Stimulated activated naive CD4-positive, alpha-beta T cell treated with Interleukin-2 at 50 U/mL for 16 hours (primary cell): ENCODE measurements at regions not wholly inside any gene's neighbourhood (a gene's known extent, or its start where the extent isn't known, plus 50 kb on each side); places are given as distances from the start of the nearest gene placed in this dataset.

Source experiments
- DNase-seq: peaks from one replicate; lab custom pipeline; 2025; lab: John Stamatoyannopoulos, UW

DNA sequence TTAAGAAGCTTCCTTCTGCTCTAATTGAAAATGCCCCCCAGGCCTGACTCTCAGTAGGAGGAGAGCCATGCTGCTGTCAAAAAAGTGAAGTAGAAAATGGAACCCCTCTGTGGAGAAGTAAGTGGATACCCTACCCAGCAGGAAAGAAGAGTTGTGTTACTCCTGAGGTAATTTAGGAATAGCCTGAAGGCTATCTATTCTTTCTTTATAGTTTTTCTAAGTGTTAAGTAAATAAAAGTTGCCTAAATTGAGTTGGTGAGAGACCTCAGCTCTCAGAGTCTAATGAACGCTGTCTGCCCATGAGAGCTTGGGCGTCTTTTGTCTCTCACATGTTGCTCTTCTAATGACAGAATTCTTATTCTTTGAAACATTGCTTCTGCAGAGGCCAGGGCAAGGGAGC lies 116.2 kb downstream of the NSUN3 start:
- DNase-seq, result no peak

DNA sequence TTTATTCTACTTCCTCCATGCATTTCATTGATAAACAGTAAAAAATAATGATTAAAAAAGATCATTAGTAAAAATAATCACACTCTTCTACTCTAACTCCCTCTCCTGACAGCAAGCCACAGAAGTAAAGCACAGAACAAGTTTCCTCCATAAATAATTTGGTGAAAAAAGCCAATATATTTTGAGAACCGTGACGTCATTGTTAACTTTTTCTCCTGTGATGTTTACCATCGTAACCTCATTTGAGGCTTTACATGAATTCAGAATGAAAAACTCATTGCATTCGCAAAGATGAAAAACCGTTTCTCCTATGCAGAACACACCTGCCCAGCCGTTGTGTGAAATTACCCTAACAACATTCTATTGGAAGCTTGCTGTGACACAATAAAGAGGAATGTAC lies 120.7 kb downstream of the NSUN3 start:
- no peak for DNase-seq

DNA sequence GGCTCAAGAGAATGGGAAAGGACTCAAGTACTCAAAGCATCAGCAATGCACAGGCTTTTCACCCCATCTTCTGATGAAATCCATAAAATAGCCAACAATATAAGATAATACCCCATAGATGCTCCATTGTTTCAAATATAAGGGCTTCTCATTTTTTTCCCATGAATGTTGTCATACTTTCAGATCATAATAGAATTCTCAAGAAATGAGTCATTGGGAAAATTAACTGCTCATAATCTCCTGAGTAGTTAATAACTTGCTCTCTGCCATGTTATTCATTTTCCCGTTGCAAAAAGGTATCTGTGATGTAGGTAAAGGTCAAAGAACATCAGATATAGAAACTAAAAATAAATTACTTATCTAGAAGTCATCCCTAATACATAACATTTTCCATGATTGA lies 121.9 kb downstream of the NSUN3 start:
- DNase-seq, result no peak

DNA sequence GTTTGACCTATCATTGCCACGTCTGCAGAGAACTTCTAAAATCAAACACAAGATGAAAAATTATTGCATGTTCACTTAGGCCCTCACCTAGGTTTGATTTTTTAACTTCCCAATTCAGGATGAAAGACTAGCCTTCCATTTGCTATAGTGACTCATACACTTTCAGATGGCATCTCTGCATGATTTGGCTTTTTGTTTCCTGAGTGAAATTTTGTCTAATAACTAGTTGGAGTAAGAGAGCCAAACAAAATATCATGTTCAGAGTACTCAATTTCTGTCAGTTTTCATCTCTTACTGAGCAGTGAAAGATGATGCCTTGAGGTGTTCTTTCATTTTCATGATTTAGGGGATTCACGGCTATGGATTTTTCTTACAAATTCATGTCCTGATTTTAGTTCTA lies 122.9 kb downstream of the NSUN3 start:
- no peak for DNase-seq

DNA sequence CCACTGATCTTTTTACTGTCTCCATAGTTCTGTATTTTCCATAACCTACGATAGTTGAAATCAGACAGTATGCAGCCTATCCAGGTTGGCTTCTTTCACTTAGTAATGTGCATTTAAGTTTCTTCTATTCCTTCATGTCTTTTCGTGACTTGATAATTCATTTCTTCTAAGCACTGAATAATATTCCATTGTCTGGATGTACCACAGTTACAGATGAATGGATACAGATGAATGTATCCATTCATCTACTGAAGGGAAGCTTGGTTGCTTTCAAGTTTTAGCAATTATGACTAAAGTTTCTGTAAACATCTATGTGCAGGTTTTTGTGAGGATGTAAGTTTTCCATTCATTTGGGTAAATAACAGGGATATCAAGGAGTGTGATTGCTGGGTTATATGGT lies 124.8 kb downstream of the NSUN3 start:
- no peak for DNase-seq

DNA sequence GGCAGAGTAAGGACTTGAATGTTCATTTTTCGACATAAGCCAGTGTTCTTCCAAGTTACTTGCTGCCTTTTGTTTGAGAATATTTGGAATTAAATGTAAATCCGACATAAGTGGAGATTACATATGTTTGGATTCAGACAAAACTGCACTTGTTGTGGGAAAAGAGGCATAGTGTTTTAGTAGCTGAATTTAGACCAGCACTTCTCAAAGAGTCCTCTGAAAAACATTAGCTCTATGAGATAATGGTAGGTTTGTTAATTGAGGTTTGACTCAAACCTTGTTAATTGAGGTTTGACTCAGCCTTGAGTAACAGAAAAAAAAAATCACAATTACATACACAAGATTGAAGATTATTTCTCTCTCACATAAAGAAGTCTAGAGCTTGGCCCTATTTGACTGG lies 132.5 kb downstream of the NSUN3 start:
- no peak for DNase-seq

DNA sequence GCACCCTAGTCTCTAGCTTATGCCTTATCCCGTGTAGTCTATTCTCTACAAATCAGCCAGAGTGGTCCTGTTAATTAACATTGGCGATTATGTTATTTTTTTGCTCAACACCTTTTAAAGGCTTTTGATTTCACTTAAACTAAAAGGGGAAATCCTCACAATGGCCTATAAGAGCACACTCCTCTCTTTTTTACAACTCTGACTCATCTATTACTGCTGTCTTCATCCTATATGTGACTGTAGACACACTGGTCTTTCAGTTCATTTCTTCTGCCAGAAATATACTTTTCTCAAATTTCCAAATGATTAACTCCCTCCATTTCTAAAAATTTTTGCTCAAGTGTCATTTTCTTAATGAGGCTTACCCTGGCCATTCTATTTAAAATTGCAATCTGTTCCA lies 143.4 kb downstream of the NSUN3 start:
- no peak for DNase-seq

DNA sequence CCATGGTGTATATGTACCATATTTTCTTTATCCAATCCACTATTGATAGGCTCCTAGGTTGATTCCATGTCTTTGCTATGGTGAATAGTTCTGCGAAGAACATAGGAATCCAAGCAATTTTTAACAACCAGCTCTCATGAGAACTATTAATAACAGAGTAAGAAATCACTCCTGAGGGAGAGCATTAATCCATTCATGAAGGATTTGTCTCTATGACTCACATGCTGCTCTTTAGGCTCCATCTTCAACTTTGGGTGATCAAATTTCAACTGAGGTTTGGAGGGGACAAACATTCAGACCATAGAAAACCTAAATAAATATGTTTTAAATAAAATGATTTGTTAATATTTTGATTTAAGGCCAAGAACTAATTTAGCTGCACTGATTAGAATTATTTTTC lies 147.4 kb downstream of the NSUN3 start:
- no peak for DNase-seq

DNA sequence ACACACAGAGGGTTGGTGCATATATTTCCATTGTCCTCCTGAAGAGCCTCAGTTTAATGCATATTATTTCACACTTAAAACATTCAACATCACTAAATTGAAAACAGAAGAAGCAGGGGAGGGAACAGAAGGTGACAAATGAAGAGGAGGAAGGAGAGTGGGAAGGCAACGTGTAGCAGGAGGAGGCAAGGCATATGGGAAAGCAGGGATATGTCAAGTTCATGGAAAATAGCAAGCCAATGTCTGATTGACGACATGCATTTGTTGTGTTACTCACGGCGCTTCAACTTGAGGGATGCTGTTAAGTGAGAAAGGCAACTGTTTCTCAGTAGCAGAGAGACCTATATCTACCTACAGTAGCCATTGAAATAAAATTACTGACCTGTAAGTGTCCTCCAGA lies 154.5 kb downstream of the NSUN3 start:
- DNase-seq, result no peak

DNA sequence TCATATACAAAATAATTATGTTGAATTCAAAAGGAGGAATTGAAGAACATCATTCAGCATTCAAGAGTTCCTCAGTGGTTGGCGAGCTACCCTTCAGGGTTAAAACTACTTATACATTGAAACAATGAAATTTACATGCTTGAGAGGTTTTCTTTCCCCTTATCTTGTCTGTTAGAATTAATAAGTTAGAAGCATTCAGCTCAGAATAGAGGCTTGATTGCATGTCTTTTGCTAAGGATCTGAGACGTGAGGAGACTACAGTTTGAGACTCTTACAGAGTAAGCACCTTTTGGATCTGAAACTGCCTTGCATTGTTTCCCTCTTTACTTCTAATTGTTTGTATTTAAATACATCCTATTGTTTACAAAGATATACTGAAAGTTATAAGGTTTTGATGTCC lies 157.6 kb downstream of the NSUN3 start:
- no peak for DNase-seq

DNA sequence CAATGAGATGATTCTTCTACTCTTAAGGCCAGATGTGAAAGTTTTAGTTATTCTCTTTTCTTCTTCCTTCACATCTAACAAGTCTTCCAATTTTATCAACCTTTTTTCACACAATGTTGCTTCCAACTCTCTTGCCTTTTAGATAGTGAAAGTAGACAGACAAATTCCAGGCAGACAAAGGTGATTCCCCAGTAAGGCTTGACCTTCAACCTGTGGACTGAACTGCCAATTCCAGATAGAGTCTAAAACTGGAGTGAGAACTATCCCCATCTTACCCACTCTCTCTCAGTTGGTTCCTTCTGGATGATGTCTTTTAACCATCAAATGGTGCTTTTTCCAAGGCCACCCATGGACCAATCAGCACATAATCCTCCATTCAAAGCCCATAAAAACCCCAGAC lies 159.0 kb downstream of the NSUN3 start:
- DNase-seq, result no peak

DNA sequence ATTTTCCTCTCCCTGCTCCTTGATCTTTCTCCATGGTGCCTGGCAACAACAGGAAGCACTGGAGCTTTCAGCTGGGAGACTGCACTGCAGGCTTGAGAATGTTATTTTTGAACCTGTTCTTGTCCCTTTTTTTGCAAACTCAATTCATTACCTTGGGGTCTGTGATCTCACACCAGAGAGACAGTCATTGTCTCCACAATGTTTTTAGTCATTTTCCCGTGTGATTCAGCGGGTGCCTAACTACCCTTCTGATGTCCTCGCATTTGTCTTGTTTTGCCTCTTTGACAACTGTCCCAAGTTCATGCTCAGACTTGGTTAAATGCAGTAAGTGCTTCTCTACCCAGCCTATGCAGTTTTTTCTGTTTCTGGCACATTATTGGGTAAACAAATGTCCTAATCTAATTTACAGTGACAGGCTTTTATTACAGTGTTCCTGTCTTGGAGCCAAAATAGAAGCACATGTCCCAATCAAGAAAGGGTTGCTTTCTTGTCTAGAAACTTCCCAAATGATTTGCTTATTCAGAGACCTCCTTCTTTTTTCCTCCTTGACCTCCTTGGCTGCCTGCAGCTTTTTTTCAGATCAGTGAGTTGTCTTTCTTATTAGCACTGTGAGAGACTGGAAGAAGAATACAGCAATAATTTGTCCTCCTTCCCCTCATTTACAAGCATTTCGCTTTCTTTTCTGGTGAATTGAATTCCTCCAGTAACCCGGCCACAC lies 162.4 kb downstream of the NSUN3 start:
- no peak for DNase-seq

DNA sequence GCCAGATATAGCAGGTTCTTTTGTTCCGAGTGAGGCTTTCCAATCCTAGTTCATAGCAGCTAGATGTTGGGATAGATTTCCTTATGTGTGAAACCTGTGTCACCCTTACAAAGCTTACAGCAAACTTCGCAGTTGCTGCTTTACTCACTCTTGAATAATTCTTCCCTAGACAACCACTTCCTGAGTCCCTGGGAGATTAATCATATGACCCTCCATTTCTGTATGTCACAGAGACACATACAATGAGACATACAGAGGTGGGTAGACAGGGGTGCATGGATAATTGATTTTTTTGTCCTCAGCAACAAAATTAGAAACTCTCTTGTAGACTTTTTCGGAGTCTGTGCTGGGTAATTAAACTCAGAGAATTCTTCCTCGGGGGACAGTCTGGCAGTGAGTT lies 163.2 kb downstream of the NSUN3 start:
- no peak for DNase-seq

DNA sequence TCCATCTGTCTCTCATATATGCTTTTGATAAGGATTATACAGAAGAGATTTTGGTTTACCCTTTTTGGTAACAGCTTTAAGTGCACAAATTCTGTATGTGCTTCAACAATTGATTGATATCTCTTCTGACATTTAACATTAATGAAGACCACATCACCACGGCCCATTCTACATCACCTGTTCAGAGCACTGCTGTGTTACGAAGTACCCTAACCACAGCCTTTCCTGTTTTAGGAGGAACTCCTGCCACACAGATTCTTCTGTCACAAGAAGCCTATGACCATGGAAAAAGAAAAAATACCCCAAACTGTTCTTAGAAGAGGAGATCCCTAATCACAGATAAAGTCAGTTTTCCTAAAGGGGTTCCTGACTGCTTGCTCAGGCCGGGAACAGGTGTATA lies 170.1 kb downstream of the NSUN3 start:
- no peak for DNase-seq

DNA sequence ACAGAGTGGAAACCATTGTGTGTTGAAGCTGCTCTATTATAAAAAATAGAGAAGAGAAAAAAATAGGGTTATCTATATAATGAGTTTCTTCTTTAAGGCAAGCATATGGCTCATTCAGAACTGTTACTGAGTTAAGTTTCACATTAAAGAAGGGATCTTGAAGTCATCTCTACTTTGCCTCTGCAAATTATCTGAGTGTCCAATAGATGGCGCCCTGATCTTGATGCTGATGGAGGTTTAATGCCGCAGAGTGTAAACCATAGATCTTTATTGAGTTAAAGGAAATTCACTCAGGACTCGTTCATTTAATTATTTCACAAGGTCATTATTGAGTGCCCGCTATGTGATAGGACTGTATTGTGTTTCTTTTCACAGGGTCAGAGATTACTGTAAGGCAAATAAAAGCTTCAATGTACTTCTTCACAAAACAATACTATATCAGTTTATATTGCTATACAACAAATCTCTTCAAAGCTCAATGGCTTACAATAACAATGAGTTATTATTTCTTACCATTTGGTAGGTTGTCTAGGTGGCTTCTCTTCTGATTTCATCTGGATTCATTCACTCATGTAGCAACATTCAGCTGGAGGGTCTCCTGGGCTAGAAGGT lies 171.4 kb downstream of the NSUN3 start:
- no peak for DNase-seq

DNA sequence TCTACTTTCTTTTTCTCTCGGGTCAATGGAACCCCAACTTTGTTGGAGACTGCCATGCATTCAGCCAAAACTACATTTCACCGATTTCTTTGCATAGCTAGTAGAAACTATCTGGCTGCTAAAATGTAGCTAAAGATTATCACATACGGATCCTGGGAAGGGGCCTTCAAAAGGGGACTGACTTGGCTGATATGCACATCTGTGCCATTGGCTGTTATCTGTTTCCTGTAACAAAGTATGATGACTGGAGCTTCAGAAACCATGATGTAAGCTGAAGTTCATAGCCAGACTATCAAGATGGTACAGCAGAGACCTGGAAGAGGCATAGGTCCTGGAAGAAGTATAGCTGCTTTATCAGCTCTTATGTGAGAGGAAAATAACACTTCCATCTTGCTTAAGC lies 179.1 kb downstream of the NSUN3 start:
- DNase-seq, result no peak

DNA sequence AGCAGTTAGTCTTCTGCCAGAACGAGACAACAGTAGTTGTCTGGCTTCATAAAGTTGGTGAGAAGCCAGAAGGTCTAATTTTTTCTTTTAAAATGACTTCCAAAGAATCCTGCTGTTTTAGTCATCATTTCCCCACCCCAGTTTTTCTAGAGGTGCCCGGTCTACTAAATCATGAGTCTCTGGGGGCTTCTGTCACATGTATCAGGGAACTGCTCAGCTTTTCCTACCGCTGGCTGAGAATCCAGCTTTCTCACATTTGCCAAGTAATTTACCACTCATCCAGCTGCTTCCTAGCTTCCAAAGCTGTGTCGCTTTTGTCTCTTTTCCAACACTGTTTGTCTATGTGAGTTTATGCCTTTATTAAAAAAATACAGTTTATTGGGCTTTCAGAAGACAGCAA lies 183.3 kb downstream of the NSUN3 start:
- DNase-seq, result no peak

DNA sequence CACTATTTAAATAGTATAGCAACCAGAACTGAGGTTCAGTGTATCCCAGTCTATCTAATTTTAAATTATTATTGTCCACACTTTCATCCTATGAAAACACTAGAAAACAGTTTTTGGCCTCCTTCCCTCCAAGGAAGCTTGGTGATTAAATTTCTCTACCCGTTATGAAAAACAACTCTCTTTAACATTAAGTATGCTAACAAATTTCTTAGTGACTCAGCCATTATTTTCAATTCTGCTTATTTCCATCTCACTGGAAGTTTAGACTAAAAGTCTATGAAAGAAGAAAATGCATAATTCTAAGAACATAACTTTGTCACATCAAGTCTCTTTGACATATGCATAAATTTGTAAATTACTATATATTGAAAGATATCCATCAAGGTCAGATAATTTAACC lies 185.2 kb downstream of the NSUN3 start:
- no peak for DNase-seq

DNA sequence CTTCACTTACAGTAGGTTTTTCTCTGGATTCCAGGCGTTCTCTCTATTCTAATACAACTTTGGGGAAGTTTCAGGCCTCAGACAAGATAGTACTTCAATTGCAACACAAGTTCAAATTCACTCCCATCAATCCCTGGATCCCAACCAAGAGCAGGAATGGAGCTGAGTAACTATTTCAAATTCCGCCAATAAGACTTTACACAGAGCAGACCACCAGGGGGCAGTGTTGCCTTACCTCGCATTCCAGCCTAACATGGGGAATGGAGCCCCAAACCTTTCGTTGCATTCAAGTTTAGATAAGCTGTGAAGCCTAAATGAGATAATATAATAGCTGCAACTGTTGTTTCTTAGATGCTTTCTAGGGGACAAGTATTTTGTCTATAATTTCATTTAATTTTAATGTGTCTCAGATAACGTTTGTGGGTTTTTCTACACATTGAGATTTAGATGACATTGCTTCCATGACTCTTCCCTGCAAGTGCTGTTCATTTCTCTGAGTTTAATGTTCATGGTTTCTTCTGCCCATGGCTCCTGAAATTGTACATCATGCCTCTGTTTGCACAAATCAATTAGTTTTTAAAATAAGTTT lies 186.7 kb downstream of the NSUN3 start:
- DNase-seq, result peak; percentile 45

DNA sequence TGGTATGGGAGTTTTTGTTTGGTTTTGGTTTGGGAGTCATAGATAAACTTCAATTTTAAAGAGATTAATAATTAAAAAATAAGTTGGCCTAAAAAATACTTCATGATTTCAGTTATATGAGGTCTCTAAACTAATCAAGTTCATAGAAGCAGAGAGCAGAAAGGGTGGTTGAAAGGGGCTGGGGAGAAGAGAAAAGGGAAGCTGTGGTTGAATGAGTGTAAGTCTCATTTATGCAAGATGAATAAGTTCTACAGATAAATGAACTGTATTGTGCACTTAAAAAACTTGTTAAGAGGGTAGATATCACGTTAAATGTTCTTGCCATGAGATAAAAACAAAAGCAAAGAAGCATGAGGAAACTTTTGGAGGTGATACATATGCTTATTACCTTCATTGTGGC lies 188.7 kb downstream of the NSUN3 start:
- DNase-seq, result no peak

DNA sequence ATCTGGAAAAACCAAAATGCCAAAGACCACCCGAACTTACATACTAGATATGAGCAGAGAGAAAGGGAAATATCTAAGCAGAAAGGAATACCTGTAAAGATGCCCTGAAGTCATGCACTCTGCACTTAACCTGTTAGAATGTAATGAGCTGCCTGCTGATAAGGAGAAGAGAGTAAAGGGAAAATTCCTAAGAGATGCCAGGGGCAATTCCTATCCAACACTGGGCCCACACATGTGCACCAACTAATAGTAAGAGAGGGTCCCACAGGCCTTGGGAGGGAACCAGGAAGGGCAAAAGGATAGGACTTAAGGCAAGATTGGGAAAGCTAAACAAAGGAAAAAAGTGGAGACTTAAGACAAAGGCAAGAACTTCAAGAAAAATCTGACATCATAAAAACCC lies 189.5 kb downstream of the NSUN3 start:
- no peak for DNase-seq

DNA sequence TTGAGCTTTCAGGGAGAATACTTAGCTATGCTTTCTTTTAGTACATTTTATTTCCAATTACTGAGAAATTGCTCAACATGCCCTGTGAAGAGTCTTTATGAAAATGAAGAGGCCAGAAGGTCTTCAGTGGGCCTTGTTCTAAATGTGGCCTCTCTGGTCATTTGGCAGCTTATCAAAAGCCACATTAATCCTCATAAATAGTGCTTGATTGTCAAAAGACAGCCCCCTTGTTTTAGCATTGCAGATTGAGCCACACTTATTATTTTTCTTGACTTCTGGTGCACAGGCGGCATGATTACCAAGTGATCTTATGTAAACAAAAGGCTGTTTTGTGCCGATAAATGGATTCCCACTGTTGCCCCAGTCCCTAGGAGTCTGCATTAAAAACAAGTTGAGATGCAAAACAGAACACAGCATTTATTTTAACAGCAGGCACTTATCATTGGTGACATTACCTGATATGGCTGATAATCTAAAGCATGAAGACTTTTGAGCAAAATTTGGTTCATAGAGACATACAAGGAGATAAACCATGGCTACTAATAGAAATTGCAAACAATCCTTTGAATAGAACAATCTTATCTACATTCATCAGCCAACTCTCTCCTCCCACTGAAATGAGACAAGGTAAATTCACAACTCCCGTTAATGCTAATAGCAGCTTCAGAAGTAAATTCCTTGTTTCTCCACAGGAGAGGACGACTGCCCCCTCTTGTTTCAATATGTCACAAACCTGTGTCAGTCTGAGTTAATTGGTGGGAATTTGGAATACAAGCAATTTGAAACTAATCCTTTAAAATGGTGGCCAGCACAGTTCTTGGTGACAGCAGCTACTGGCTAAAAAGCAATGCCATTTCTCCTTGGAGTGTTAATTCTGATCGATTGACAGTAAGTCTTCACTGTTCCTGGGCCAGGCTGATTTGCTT lies 194.3 kb downstream of the NSUN3 start:
- no peak for DNase-seq

DNA sequence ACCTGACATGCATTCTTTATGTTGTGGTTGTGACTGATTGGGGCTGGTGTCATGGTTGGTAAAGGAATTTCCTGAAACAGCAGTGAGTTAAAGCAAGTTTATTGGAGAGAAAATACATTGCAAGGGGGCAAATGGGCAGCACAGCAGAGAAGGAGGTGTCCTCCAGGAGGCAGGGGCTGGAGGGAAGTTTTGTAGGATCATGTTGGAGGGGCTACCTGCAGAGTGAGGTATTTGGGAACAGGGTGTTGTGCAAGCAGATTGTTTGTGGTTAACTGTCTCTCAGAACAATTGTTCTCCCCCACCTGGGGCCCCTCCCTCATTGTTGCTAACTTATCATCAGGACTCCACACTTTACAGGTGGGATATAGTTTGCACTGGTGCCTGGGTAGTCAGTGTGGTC lies 196.0 kb downstream of the NSUN3 start:
- no peak for DNase-seq
